GM12878 (cell line): ENCODE measurements at regions not wholly inside any gene's neighbourhood (a gene's known extent, or its start where the extent isn't known, plus 50 kb on each side); places are given as distances from the start of the nearest gene placed in this dataset.

Source experiments
- ATAC-seq: fragments of 200-7000 bp; cut with Tn5 transposase; 3 replicates; pipeline ENCODE4 v1.9.1; 2020; ENCODE audit warnings: mild to moderate bottlenecking, moderate library complexity
- BruUV-seq: library from RNA; stranded (reverse); fragments of 400-500 nt; replicated peaks from 2 replicates; lab custom pipeline; 2021; lab: Mats Ljungman, UMichigan
- CTCF ChIA-PET: fragments of 300-600 bp; sonication (Branson Sonifier 250); formaldehyde crosslinking; extraction: SDS; loops from one replicate; lab custom pipeline; 2021; ENCODE audit warnings: inconsistent platforms; lab: Yijun Ruan, JAX
- POLR2A ChIA-PET: fragments of 350-600 bp; formaldehyde crosslinking; extraction: SDS; loops from one replicate; lab custom pipeline; 2021; ENCODE audit warnings: inconsistent platforms; lab: Charles Lee
- RAD21 ChIA-PET: fragments of 300-600 bp; sonication (Branson Sonifier 250); formaldehyde crosslinking; loops from one replicate; lab custom pipeline; 2023; ENCODE audit warnings: antibody characterized with exemption; ENCODE audit not compliant: unreplicated experiment; lab: Charles Lee
- SMC1A ChIA-PET: fragments of 300-600 bp; sonication (Branson Sonifier 250); formaldehyde crosslinking; loops from one replicate; lab custom pipeline; 2023; ENCODE audit not compliant: unreplicated experiment, uncharacterized antibody; lab: Charles Lee
- DNase-seq: peaks from one replicate; pipeline ENCODE4 v3.0.0-alpha.2; 2011; ENCODE audit warnings: low read depth, low spot score
- FAIRE-seq: peaks from 3 replicates; lab custom pipeline; 2011; peaks lifted over from hg19 to GRCh38; lab: Jason Lieb, UNC
- H2AFZ ChIP-seq: 2 replicates; pipeline ENCODE4 v1.6.0; 2011; ENCODE audit warnings: low read depth, low read length, control low read depth; ENCODE audit not compliant: control insufficient read depth
- H3K27ac ChIP-seq: 2 replicates; pipeline ENCODE4 v1.5.1; 2011; ENCODE audit warnings: control low read depth; ENCODE audit not compliant: control insufficient read depth, insufficient read depth
- H3K27me3 ChIP-seq, 2 experiments: replicated peaks in 1 of 2; 2 replicates each; pipeline versions ENCODE4 v1.6.0 to v1.6.1; 2011; ENCODE audit warnings: low read length in 1 of 2; ENCODE audit not compliant: control insufficient read depth in 2 of 2, insufficient read depth in 2 of 2
- H3K36me3 ChIP-seq, 2 experiments: 2 replicates each; pipeline ENCODE4 v1.5.1; 2011; ENCODE audit warnings: low read length in 1 of 2; ENCODE audit not compliant: control insufficient read depth in 2 of 2, insufficient read depth in 2 of 2
- H3K4me1 ChIP-seq: 2 replicates; pipeline ENCODE4 v1.6.1; 2011; ENCODE audit warnings: mild to moderate bottlenecking, low read length, moderate library complexity, mixed read lengths; ENCODE audit not compliant: control insufficient read depth, insufficient read depth
- H3K4me2 ChIP-seq: 2 replicates; pipeline ENCODE4 v1.6.0; 2011; ENCODE audit warnings: control low read depth; ENCODE audit not compliant: control insufficient read depth, insufficient read depth
- H3K4me3 ChIP-seq: fragments of 200-600 bp; sonication (generic); 2 replicates; pipeline ENCODE4 v1.5.1; 2016
- H3K79me2 ChIP-seq: 2 replicates; pipeline ENCODE4 v1.6.0; 2011; ENCODE audit warnings: low read length; ENCODE audit not compliant: control insufficient read depth, insufficient read depth
- H3K9ac ChIP-seq: 2 replicates; pipeline ENCODE4 v1.8.0; 2011; ENCODE audit warnings: low read length, control low read depth, mixed read lengths; ENCODE audit not compliant: control insufficient read depth, insufficient read depth
- H3K9me3 ChIP-seq: replicated peaks from 3 replicates; pipeline ENCODE4 v1.5.1; 2011; ENCODE audit warnings: mild to moderate bottlenecking, low read length; ENCODE audit not compliant: control insufficient read depth, insufficient read depth
- H4K20me1 ChIP-seq: 2 replicates; pipeline ENCODE4 v1.6.0; 2011; ENCODE audit not compliant: control insufficient read depth, insufficient read depth
- BRCA1 ChIP-seq: IDR thresholded peaks from 2 replicates; pipeline ENCODE4 v1.6.1; 2011; ENCODE audit warnings: low read depth, low read length, improper control_type of control experiment
- DPF2 ChIP-seq: fragments of 450-650 bp; IDR thresholded peaks from 2 replicates; pipeline ENCODE4 v1.6.1; 2017; ENCODE audit warnings: mild to moderate bottlenecking
- HCFC1 ChIP-seq: fragments of 150-350 bp; IDR thresholded peaks from 2 replicates; pipeline ENCODE4 v1.6.1; 2014; ENCODE audit warnings: low read length
- HDAC2 ChIP-seq: fragments of 200-600 bp; sonication (generic); IDR thresholded peaks from 2 replicates; pipeline ENCODE4 v1.6.1; 2017
- IKZF1 ChIP-seq: fragments of 450-650 bp; conservative IDR thresholded peaks from 2 replicates; pipeline ENCODE4 v1.6.1; 2017; ENCODE audit warnings: antibody characterized with exemption, mild to moderate bottlenecking
- IKZF2 ChIP-seq, 2 experiments: fragments of 450-650 bp; IDR thresholded peaks; 2 replicates each; pipeline ENCODE4 v1.6.1; 2017; ENCODE audit warnings: mild to moderate bottlenecking in 2 of 2, moderate library complexity in 2 of 2
- MTA3 ChIP-seq: IDR thresholded peaks from 2 replicates; pipeline ENCODE4 v1.6.1; 2012; ENCODE audit warnings: low read length, inconsistent platforms, borderline replicate concordance
- NBN ChIP-seq: fragments of 450-650 bp; IDR thresholded peaks from 2 replicates; pipeline ENCODE4 v1.6.1; 2016
- NR2C2 ChIP-seq: IDR thresholded peaks from 2 replicates; pipeline ENCODE4 v1.6.1; 2011; ENCODE audit warnings: borderline replicate concordance, low read depth; ENCODE audit not compliant: control insufficient read depth, insufficient read length
- NR2F1 ChIP-seq: fragments of 450-650 bp; conservative IDR thresholded peaks from 2 replicates; pipeline ENCODE4 v1.6.1; 2017; ENCODE audit warnings: mild to moderate bottlenecking
- RAD21 ChIP-seq: IDR thresholded peaks from 2 replicates; pipeline ENCODE4 v1.6.1; 2011; ENCODE audit warnings: mild to moderate bottlenecking, low read depth, low read length, moderate library complexity; ENCODE audit not compliant: insufficient read depth
- TCF7 ChIP-seq: IDR thresholded peaks from 2 replicates; pipeline ENCODE4 v1.6.1; 2014; ENCODE audit warnings: antibody characterized with exemption, borderline replicate concordance
- ZNF274 ChIP-seq: IDR thresholded peaks from one replicate; pipeline ENCODE4 v1.8.0; 2011; ENCODE audit not compliant: insufficient read length, insufficient read depth
- WGBS: methylation state at CpG from one replicate; pipeline ENCODE4 v1.1.6; 2016; ENCODE audit warnings: low lambda C conversion rate; ENCODE audit not compliant: insufficient replicate concordance, insufficient coverage; ENCODE audit errors: missing lambda C conversion rate; 5-methylcytosine and 5-hydroxymethylcytosine counted together
- in situ Hi-C: fragments of 300-500 bp; cut with MboI; formaldehyde crosslinking; loops from 9 replicates; pipeline ENCODE4 v1.14.3; 2018; ENCODE audit warnings: mixed read lengths
- intact Hi-C: fragments of 100-400 bp; cut with micrococcal nuclease; formaldehyde crosslinking; loops from one replicate; pipeline ENCODE4 v1.14.2; 2022; ENCODE audit not compliant: unreplicated experiment

- intact Hi-C loops, result loop anchor here (5.0 kb wide), 1 partner anchor 206 kb away; no protein-coding TSS in a partner anchor
- SMC1A ChIA-PET, result interaction anchor here (0.7 to 12.0 kb wide), 23 partner anchors 8 to 583 kb away, joined by 3 to 307 read pairs (median 5); partner anchors contain the start of gene SEMA6A
- TF ChIP-seq HCFC1, result no peak
- TF ChIP-seq NR2C2, result no peak
- no peak for TF ChIP-seq NBN
- TF ChIP-seq RAD21, result no peak
- no peak for TF ChIP-seq BRCA1
- no peak for TF ChIP-seq MTA3
- no peak for TF ChIP-seq NR2F1
- TF ChIP-seq IKZF1, result 0 out of 2 replicates have a peak, but pooled peaks have one; percentile 11
- peak in 1 of 2 experiments; percentile 4; a peak in 1 of 4 replicates for TF ChIP-seq IKZF2 (IDR thresholded peaks at IDR 0.05)
- no peak for TF ChIP-seq HDAC2
- no peak for TF ChIP-seq ZNF274
- peak; percentile 23; the same call in 1 of the 2 replicates for TF ChIP-seq DPF2
- no peak for TF ChIP-seq TCF7
- TF ChIP-seq, all 136 proteins: peak for 3
- BruUV-seq, result no TSS peak
- in situ Hi-C loops, result no loop called here
- ATAC-seq (peak; percentile 32), FAIRE-seq (no peak), DNase-seq (no peak)
- Histone ChIP-seq H3K36me3 (no peaks in the 10 kb centered on the region), H3K27ac (no peak overlapping the region), H3K9ac (no peak overlapping the region), H3K4me2 (no peak overlapping the region), H3K27me3 (no peaks in the 10 kb centered on the region), H4K20me1 (no peaks in the 10 kb centered on the region), H3K4me3 (no peak overlapping the region), H2AFZ (no peak overlapping the region), H3K79me2 (no peaks in the 10 kb centered on the region), H3K9me3 (no peaks in the 10 kb centered on the region), H3K4me1 (peaks cover 7% of the 10 kb centered on the region)
- ChIA-PET POLR2A (interaction anchor here (0.8 to 11.3 kb wide), 3 partner anchors 8 to 150 kb away, joined by 3 to 98 read pairs (median 4); no protein-coding TSS in a partner anchor), CTCF (interaction anchor here (0.6 to 9.2 kb wide), 9 partner anchors 13 to 295 kb away, joined by 3 to 101 read pairs (median 5); no protein-coding TSS in a partner anchor), RAD21 (interaction anchor here (0.6 to 9.4 kb wide), 11 partner anchors 8 to 234 kb away, joined by 3 to 229 read pairs (median 4); partner anchors contain the start of gene SEMA6A)
- WGBS, result 49% methylated on average over 2 of the region's 2 CpGs
Observed at GRCh38 chr5:116371431-116371830, 203.2 kb downstream of the SEMA6A start.
